GM23338 (cell line): ENCODE measurements at regions not wholly inside any gene's neighbourhood (a gene's known extent, or its start where the extent isn't known, plus 50 kb on each side); places are given as distances from the start of the nearest gene placed in this dataset.
"Not testable (repeated sequence)": the region's sequence is repeated elsewhere in the genome, so short reads cannot be mapped to it uniquely, and the experiment has no call there.

ENCODE experiments used
- ATAC-seq: fragments of 200-7000 bp; cut with Tn5 transposase; 3 replicates; pipeline ENCODE4 v1.9.1; 2020
- DNase-seq: peaks from one replicate; pipeline ENCODE4 v3.0.0-alpha.2; 2015; ENCODE audit warnings: low spot score
- H2AFZ ChIP-seq: fragments of 200-600 bp; sonication (generic); 2 replicates; pipeline ENCODE4 v1.8.0; 2016; ENCODE audit warnings: antibody characterized with exemption, mild to moderate bottlenecking, moderate library complexity
- H3F3A ChIP-seq: fragments of 200-600 bp; sonication (generic); replicated peaks from 2 replicates; pipeline ENCODE4 v1.8.0; 2017; ENCODE audit warnings: antibody characterized with exemption, mixed run types, low read depth
- H3K27ac ChIP-seq: fragments of 200-600 bp; sonication (generic); 2 replicates; pipeline ENCODE4 v1.6.1; 2016; ENCODE audit warnings: low read depth
- H3K27me3 ChIP-seq: fragments of 200-600 bp; sonication (generic); 2 replicates; pipeline ENCODE4 v1.8.0; 2016; ENCODE audit warnings: mild to moderate bottlenecking, mixed run types, moderate library complexity; ENCODE audit not compliant: insufficient read depth
- H3K36me3 ChIP-seq: fragments of 200-600 bp; sonication (generic); 2 replicates; pipeline ENCODE4 v1.8.0; 2016; ENCODE audit warnings: mild to moderate bottlenecking; ENCODE audit not compliant: insufficient read depth
- H3K4me1 ChIP-seq: fragments of 200-600 bp; sonication (generic); 2 replicates; pipeline ENCODE4 v1.8.0; 2016; ENCODE audit warnings: mild to moderate bottlenecking, moderate library complexity; ENCODE audit not compliant: insufficient read depth
- H3K4me2 ChIP-seq: fragments of 200-600 bp; sonication (generic); 2 replicates; pipeline ENCODE4 v1.7.1; 2017; ENCODE audit warnings: mixed run types
- H3K4me3 ChIP-seq: fragments of 200-600 bp; sonication (generic); 2 replicates; pipeline ENCODE4 v1.6.1; 2016; ENCODE audit warnings: mixed run types
- H3K79me2 ChIP-seq: fragments of 200-600 bp; sonication (generic); replicated peaks from 2 replicates; pipeline ENCODE4 v1.8.0; 2017; ENCODE audit warnings: mild to moderate bottlenecking; ENCODE audit not compliant: insufficient read depth
- H3K9me2 ChIP-seq: fragments of 200-600 bp; sonication (generic); 2 replicates; pipeline ENCODE4 v1.8.0; 2017; ENCODE audit not compliant: insufficient read depth
- H4K20me1 ChIP-seq: fragments of 200-600 bp; sonication (generic); replicated peaks from 2 replicates; pipeline ENCODE4 v1.8.0; 2017; ENCODE audit warnings: mild to moderate bottlenecking; ENCODE audit not compliant: insufficient read depth
- H3K27ac Mint-ChIP-seq: 2 replicates; pipeline ENCODE4 v1.8.0; 2020; ENCODE audit warnings: inconsistent platforms, mild to moderate bottlenecking, moderate library complexity, mixed read lengths
- H3K27me3 Mint-ChIP-seq: 3 replicates; pipeline ENCODE4 v1.8.0; 2022; ENCODE audit warnings: low read depth, mild to moderate bottlenecking, moderate library complexity, mixed read lengths, inconsistent platforms; ENCODE audit not compliant: insufficient read depth, poor library complexity
- H3K36me3 Mint-ChIP-seq: 3 replicates; pipeline ENCODE4 v1.8.0; 2021; ENCODE audit warnings: low read depth, mild to moderate bottlenecking, inconsistent platforms, moderate library complexity, mixed read lengths
- H3K4me1 Mint-ChIP-seq: 3 replicates; pipeline ENCODE4 v1.8.0; 2020; ENCODE audit warnings: mild to moderate bottlenecking, inconsistent platforms, mixed read lengths
- H3K4me3 Mint-ChIP-seq: 3 replicates; pipeline ENCODE4 v1.8.0; 2021; ENCODE audit warnings: moderate library complexity, mild to moderate bottlenecking, inconsistent platforms, mixed read lengths
- H3K9me3 Mint-ChIP-seq: 3 replicates; pipeline ENCODE4 v1.8.0; 2020; ENCODE audit warnings: moderate library complexity, mild to moderate bottlenecking, inconsistent platforms, mixed read lengths
- ZNF331 ChIP-seq: fragments of 250-450 bp; sonication (Bioruptor Pico); IDR thresholded peaks from 2 replicates; pipeline ENCODE4 v1.5.0; 2020; ENCODE audit warnings: low read depth, mild to moderate bottlenecking, moderate library complexity
- TF ChIP-seq, protein P1 (sequence below): fragments of 250-450 bp; sonication (Bioruptor Pico); IDR thresholded peaks from 2 replicates; pipeline ENCODE4 v1.5.0; 2020; ENCODE audit warnings: mild to moderate bottlenecking, moderate library complexity

DNA sequence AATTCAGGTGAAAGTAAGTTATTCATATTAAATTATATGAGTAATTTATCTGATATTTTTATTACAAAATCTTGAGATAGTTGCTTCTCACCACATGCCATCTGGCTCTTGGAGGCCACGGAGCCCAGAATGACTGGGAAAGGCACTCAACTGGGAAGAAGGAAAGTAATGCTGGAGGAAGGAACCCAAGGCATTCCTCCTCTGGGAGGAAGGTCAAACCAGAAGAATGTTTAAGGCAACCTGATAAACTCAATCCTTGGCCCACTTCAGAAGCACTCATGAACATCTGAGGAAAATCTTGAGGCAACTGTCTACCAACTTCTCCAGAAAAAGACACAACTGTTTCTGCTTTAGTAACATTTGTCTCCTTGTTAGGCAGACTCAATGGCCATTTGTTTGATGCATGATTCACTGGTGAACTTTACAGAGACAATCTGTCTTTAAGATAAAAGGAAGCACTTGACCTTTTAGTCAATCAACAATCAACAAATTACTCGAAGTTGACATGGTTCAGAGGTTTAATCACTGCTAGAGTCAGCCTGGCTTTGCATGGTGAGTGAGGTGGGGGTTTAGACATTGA, 261.4 kb upstream of the MME start:
- Histone ChIP-seq H3K4me3 (no peak overlapping the region), H3K4me1 (no peaks in the 10 kb centered on the region), H3K79me2 (no peaks in the 10 kb centered on the region), H3F3A (no peaks in the 10 kb centered on the region), H3K9me2 (peaks cover 4% of the 10 kb centered on the region), H2AFZ (no peak overlapping the region), H3K27ac (no peak overlapping the region), H4K20me1 (no peaks in the 10 kb centered on the region), H3K4me2 (no peak overlapping the region), H3K27me3 (no peaks in the 10 kb centered on the region), H3K36me3 (no peaks in the 10 kb centered on the region)
- TF ChIP-seq, protein P1, sequence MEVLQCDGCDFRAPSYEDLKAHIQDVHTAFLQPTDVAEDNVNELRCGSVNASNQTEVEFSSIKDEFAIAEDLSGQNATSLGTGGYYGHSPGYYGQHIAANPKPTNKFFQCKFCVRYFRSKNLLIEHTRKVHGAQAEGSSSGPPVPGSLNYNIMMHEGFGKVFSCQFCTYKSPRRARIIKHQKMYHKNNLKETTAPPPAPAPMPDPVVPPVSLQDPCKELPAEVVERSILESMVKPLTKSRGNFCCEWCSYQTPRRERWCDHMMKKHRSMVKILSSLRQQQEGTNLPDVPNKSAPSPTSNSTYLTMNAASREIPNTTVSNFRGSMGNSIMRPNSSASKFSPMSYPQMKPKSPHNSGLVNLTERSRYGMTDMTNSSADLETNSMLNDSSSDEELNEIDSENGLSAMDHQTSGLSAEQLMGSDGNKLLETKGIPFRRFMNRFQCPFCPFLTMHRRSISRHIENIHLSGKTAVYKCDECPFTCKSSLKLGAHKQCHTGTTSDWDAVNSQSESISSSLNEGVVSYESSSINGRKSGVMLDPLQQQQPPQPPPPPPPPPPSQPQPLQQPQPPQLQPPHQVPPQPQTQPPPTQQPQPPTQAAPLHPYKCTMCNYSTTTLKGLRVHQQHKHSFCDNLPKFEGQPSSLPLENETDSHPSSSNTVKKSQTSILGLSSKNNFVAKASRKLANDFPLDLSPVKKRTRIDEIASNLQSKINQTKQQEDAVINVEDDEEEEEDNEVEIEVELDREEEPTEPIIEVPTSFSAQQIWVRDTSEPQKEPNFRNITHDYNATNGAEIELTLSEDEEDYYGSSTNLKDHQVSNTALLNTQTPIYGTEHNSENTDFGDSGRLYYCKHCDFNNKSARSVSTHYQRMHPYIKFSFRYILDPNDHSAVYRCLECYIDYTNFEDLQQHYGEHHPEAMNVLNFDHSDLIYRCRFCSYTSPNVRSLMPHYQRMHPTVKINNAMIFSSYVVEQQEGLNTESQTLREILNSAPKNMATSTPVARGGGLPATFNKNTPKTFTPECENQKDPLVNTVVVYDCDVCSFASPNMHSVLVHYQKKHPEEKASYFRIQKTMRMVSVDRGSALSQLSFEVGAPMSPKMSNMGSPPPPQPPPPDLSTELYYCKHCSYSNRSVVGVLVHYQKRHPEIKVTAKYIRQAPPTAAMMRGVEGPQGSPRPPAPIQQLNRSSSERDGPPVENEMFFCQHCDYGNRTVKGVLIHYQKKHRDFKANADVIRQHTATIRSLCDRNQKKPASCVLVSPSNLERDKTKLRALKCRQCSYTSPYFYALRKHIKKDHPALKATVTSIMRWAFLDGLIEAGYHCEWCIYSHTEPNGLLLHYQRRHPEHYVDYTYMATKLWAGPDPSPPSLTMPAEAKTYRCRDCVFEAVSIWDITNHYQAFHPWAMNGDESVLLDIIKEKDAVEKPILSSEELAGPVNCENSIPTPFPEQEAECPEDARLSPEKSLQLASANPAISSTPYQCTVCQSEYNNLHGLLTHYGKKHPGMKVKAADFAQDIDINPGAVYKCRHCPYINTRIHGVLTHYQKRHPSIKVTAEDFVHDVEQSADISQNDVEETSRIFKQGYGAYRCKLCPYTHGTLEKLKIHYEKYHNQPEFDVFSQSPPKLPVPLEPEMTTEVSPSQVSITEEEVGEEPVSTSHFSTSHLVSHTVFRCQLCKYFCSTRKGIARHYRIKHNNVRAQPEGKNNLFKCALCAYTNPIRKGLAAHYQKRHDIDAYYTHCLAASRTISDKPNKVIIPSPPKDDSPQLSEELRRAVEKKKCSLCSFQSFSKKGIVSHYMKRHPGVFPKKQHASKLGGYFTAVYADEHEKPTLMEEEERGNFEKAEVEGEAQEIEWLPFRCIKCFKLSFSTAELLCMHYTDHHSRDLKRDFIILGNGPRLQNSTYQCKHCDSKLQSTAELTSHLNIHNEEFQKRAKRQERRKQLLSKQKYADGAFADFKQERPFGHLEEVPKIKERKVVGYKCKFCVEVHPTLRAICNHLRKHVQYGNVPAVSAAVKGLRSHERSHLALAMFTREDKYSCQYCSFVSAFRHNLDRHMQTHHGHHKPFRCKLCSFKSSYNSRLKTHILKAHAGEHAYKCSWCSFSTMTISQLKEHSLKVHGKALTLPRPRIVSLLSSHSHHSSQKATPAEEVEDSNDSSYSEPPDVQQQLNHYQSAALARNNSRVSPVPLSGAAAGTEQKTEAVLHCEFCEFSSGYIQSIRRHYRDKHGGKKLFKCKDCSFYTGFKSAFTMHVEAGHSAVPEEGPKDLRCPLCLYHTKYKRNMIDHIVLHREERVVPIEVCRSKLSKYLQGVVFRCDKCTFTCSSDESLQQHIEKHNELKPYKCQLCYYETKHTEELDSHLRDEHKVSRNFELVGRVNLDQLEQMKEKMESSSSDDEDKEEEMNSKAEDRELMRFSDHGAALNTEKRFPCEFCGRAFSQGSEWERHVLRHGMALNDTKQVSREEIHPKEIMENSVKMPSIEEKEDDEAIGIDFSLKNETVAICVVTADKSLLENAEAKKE (CRISPR knock-in tag), result no peak
- TF ChIP-seq ZNF331 (CRISPR knock-in tag), result no peak
- DNase-seq, result no peak
- peaks cover 1% of the 10 kb centered on the region for H3K27me3 Mint-ChIP-seq
- no peaks in the 10 kb centered on the region for H3K4me1 Mint-ChIP-seq
- H3K9me3 Mint-ChIP-seq, result peaks cover 17% of the 10 kb centered on the region; the same call in 2 of the 3 replicates
- no peak overlapping the region for H3K27ac Mint-ChIP-seq
- H3K36me3 Mint-ChIP-seq, result peaks cover 6% of the 10 kb centered on the region; the same call in 2 of the 3 replicates
- no peak overlapping the region for H3K4me3 Mint-ChIP-seq
- no peak for ATAC-seq

DNA sequence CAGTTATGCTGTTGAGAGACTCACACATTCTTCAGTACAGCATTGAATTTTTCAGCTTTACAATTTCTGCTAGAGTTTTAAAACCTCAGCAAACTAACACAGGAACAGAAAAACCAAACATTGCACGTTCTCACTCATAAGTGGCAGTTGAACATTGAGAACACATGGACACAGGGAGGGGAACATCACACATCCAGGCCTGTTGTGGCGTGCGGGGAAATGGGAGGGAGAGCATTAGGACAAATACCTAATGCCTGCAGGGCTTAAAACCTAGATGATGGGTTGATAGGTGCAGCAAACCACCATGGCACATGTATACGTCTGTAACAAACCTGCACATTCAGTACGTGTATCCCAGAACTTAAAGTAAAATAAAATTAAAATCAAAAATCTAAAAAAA, 270.1 kb upstream of the MME start:
- H3K4me3 Mint-ChIP-seq, H3K27ac ChIP-seq, ATAC-seq: not testable (repeated sequence)

More for the DNA sequence above, 270.1 kb upstream of the MME start:
- H4K20me1 ChIP-seq, H3K79me2 ChIP-seq, H3K9me3 Mint-ChIP-seq, H3K4me2 ChIP-seq, DNase-seq, H3K27me3 ChIP-seq, H3K9me2 ChIP-seq, H3K4me1 Mint-ChIP-seq, H2AFZ ChIP-seq, H3K4me3 ChIP-seq, H3F3A ChIP-seq, H3K27ac Mint-ChIP-seq, H3K36me3 ChIP-seq, H3K4me1 ChIP-seq, H3K27me3 Mint-ChIP-seq: not testable (repeated sequence)
- H3K36me3 Mint-ChIP-seq, result peaks cover 10% of the 10 kb centered on the region; the same call in 2 of the 3 replicates
